ENCODE measurements at regions not wholly inside any gene's neighbourhood (a gene's known extent, or its start where the extent isn't known, plus 50 kb on each side); places are given as distances from the start of the nearest gene placed in this dataset.

DNA sequence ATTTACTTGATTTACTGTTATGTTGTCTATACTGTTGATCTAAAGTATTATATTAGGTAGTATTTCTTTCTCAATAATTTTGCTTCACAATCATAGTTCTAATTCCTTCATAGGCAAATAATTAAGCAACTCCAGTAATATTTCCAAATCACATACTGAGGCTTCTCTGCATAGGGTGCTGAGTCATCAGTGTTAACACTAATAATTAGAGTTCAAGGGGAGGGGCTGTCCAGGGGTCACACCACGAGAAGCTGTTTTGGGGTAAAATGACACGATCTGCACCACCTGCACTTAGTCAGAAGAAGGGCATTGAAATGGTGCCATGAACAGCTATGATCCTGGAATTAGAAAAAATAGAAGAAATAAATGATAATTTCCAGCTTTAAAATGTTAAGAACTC is 1230.9 kb upstream of the SLC10A2 start:
- intact Hi-C loops (cut with DNase I): no loop called here
- no peak for DNase-seq
- TF ChIP-seq, protein P1, sequence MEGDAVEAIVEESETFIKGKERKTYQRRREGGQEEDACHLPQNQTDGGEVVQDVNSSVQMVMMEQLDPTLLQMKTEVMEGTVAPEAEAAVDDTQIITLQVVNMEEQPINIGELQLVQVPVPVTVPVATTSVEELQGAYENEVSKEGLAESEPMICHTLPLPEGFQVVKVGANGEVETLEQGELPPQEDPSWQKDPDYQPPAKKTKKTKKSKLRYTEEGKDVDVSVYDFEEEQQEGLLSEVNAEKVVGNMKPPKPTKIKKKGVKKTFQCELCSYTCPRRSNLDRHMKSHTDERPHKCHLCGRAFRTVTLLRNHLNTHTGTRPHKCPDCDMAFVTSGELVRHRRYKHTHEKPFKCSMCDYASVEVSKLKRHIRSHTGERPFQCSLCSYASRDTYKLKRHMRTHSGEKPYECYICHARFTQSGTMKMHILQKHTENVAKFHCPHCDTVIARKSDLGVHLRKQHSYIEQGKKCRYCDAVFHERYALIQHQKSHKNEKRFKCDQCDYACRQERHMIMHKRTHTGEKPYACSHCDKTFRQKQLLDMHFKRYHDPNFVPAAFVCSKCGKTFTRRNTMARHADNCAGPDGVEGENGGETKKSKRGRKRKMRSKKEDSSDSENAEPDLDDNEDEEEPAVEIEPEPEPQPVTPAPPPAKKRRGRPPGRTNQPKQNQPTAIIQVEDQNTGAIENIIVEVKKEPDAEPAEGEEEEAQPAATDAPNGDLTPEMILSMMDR (IDR thresholded peaks at IDR 0.05): no peak

DNA sequence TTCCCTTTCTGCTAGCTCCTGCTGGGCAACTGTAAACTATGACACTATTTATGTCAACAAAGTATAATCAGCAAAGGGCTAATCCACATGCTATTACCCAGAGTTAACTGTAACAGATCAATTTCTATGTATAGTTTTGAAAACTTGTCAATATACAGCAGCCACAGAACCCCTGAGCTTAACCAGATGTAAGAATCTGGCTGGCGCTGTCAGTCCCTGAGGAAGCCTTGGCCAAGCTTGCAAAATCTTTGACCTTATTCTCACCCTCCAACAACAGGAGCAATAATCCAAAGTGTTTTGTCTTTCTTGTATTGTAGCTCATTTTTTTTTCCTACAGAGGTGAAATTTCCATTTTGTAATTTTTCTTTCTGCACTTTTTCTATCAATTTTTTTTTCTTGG is 1230.1 kb upstream of the SLC10A2 start:
- intact Hi-C loops (cut with DNase I): no loop called here
- ATAC-seq: no peak
- DNase-seq: no peak

More for the DNA sequence above, 1230.9 kb upstream of the SLC10A2 start:
- H3K27me3 ChIP-seq (ENCODE audit: low read depth): no peaks in the 10 kb centered on the region
- H3K27ac ChIP-seq: no peak overlapping the region
- H3K4me3 ChIP-seq: no peak overlapping the region
- H3K9me3 ChIP-seq: no peaks in the 10 kb centered on the region
- ATAC-seq: no peak
- no peaks in the 10 kb centered on the region for H3K36me3 ChIP-seq
- no peaks in the 10 kb centered on the region for H3K4me1 ChIP-seq

DNA sequence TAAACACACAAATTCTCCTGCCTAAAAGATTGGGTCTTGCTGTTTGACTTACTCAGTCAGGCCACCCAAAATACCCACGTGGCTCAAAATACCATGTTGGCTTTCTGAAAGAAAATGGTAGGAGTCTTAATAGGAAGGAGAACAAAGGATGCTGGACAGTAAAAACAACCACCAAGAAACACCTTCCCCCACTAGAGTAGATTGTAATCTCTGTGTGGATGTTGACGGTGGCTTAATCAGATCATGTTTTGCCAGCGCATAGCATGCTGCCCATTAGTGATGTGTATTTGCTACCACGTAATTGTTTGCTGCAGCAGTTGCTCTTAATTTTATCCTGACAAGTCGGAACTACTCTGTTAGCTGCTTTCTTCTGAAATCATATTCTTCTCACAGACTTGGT is 1229.3 kb upstream of the SLC10A2 start:
- TF ChIP-seq, protein P1 (IDR thresholded peaks at IDR 0.05): no peak
- no peaks in the 10 kb centered on the region for H3K27me3 ChIP-seq (ENCODE audit: low read depth)
- no peak for DNase-seq
- H3K4me1 ChIP-seq: no peaks in the 10 kb centered on the region
- H3K9me3 ChIP-seq: no peaks in the 10 kb centered on the region
- H3K27ac ChIP-seq: no peak overlapping the region
- intact Hi-C loops (cut with DNase I): no loop called here
- H3K4me3 ChIP-seq: no peak overlapping the region
- ATAC-seq: no peak
- no peaks in the 10 kb centered on the region for H3K36me3 ChIP-seq

More for the DNA sequence above, 1230.1 kb upstream of the SLC10A2 start:
- H3K27ac ChIP-seq: no peak overlapping the region
- H3K36me3 ChIP-seq: no peaks in the 10 kb centered on the region
- TF ChIP-seq, protein P1 (IDR thresholded peaks at IDR 0.05): no peak
- no peaks in the 10 kb centered on the region for H3K4me1 ChIP-seq
- H3K4me3 ChIP-seq: no peak overlapping the region
- no peaks in the 10 kb centered on the region for H3K9me3 ChIP-seq
- H3K27me3 ChIP-seq (ENCODE audit: low read depth): no peaks in the 10 kb centered on the region

DNA sequence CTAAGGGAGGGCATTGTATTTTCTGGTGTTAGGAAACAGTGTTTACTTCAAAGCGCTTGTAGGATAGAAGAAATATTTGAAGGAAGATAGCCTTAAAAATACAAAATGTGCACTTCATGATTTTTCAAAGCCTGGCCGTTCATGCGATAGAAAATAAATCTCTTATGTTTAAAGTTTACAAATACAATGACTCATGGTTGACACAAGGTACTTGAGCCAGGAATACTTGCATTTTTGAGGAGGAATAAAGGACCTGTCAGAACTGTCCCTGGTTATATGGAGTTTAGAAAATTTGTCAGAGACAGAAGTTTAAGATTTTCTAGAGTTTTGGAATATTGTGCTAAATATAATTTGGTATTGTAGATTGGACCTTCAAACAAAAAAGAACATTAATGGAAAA is 1223.2 kb upstream of the SLC10A2 start:
- DNase-seq (no peak), ATAC-seq (no peak)
- Histone ChIP-seq H3K4me3 (no peak overlapping the region), H3K9me3 (no peaks in the 10 kb centered on the region), H3K4me1 (no peaks in the 10 kb centered on the region), H3K27me3 (ENCODE audit: low read depth) (no peaks in the 10 kb centered on the region), H3K36me3 (no peaks in the 10 kb centered on the region), H3K27ac (no peak overlapping the region)
- TF ChIP-seq, protein P1 (IDR thresholded peaks at IDR 0.05): no peak
- intact Hi-C loops (cut with DNase I): no loop called here

DNA sequence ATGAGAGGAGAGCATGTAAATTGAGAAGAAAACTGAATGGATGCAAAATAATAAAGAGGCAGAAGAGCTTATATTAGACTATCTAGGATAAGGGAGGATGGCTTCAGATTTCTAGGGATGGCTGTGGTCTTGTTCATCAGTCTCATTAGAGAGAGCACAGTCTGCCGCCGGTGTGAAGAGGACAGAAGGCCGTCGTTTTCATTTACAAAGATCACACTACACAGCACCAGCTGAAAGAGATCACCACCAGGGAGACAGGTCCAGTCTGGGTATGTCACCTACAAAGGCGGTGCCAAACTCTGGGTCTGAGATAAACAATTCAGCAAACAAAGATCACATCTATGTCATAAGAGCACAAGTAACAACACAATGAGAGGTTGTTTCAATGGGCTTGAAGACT is 1222.3 kb upstream of the SLC10A2 start:
- TF ChIP-seq, protein P1 (IDR thresholded peaks at IDR 0.05): no peak
- H3K27me3 ChIP-seq (ENCODE audit: low read depth): no peaks in the 10 kb centered on the region
- H3K9me3 ChIP-seq: no peaks in the 10 kb centered on the region
- no peaks in the 10 kb centered on the region for H3K4me1 ChIP-seq
- no peak for ATAC-seq
- intact Hi-C loops (cut with DNase I): no loop called here
- no peak for DNase-seq
- H3K36me3 ChIP-seq: no peaks in the 10 kb centered on the region
- no peak overlapping the region for H3K27ac ChIP-seq
- no peak overlapping the region for H3K4me3 ChIP-seq
